Naive thymus-derived CD8-positive, alpha-beta T cell (primary cell): ENCODE measurements at regions not wholly inside any gene's neighbourhood (a gene's known extent, or its start where the extent isn't known, plus 50 kb on each side); places are given as distances from the start of the nearest gene placed in this dataset.

Experiments used
- ATAC-seq, 2 donors: fragments of 150-1000 bp; cut with Tn5 transposase in 1 of 2; sonication (Bioruptor Pico), chemical (Tn5 transposase) in 1 of 2; 1 replicate in 1 of 2; 2 replicates in 1 of 2; pipeline ENCODE4 v1.10.0; 2021; ENCODE audit warnings: mild to moderate bottlenecking in 2 of 2, moderate library complexity in 2 of 2
- POLR2A ChIA-PET: fragments of 350-600 bp; sonication (Branson Sonifier 250); formaldehyde crosslinking; loops from one replicate; lab custom pipeline; 2021; ENCODE audit warnings: antibody characterized with exemption; lab: Charles Lee
- DNase-seq, 10 donors: peaks; one replicate each; pipeline versions ENCODE4 v3.0.0 to v3.0.0-alpha.2; 2020 to 2022
- H3K27ac Mint-ChIP-seq, 10 donors: one replicate each; pipeline ENCODE4 v1.8.0; 2020 to 2022; ENCODE audit warnings: mild to moderate bottlenecking in 10 of 10, mixed read lengths in 10 of 10, moderate library complexity in 4 of 10, inconsistent platforms in 1 of 10
- H3K27me3 Mint-ChIP-seq, 5 donors: one replicate each; pipeline ENCODE4 v1.8.0; 2021 to 2022; ENCODE audit warnings: mixed read lengths in 5 of 5
- H3K36me3 Mint-ChIP-seq, 3 donors: one replicate each; pipeline ENCODE4 v1.8.0; 2020 to 2022; ENCODE audit warnings: mixed read lengths in 3 of 3, mild to moderate bottlenecking in 2 of 3, inconsistent platforms in 1 of 3
- H3K4me1 Mint-ChIP-seq, 4 donors: one replicate each; pipeline ENCODE4 v1.8.0; 2021 to 2022; ENCODE audit warnings: mixed read lengths in 4 of 4
- H3K4me3 Mint-ChIP-seq, 10 donors: one replicate each; pipeline ENCODE4 v1.8.0; 2020 to 2022; ENCODE audit warnings: mild to moderate bottlenecking in 10 of 10, mixed read lengths in 10 of 10, moderate library complexity in 6 of 10, inconsistent platforms in 1 of 10
- H3K9me3 Mint-ChIP-seq, 9 donors: one replicate each; pipeline ENCODE4 v1.8.0; 2020 to 2022; ENCODE audit warnings: mixed read lengths in 9 of 9, mild to moderate bottlenecking in 3 of 9, inconsistent platforms in 1 of 9, moderate library complexity in 1 of 9

DNA sequence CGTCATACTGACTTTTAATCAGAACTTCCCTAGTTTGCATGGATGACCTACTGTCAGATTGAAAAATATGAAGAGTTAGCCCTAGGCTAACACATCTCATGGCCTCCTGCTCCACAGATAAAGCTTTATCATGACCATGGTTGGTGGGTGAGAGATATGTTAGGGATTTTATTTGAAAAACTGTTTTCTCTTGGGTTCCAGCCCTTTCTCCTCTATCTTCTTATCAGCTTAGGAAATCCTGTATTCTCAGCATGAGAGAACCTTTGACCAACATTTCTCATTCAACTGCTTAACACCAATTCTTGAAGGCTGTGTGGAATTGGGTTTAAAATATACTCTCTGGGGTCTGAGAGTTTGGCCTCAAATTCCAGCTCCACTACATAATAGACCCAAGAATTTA lies 1407.0 kb upstream of the CELF4 start:
- Mint-ChIP-seq H3K4me3 (no peak overlapping the region), H3K4me1 (no peaks in the 10 kb centered on the region), H3K9me3 (peaks cover 0 to 10% (median 0%) of the 10 kb centered on the region in 9 donors), H3K27me3 (peaks cover 0 to 5% (median 0%) of the 10 kb centered on the region in 5 donors), H3K27ac (no peak overlapping the region), H3K36me3 (no peaks in the 10 kb centered on the region)
- DNase-seq (no peak), ATAC-seq (no peak)
- POLR2A ChIA-PET: no interaction called here

DNA sequence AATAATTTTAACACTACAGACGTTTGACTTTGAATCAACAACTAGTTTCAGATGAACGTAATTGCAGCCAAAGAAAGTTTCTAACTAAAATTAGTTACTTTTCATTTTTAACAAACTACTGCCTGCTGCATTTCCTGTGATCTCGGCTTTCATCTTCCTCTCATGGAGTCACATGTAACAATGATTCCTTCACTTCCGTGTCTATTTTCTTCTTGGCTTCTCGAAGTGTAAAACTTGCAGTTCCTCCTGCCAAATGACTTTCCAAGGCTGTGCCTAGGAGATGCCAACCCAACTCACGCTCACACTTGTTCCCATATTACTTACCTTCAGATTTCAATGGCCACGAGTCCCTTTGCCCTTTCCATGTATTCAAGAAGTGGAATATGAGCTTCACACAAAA lies 1406.3 kb upstream of the CELF4 start:
- H3K27ac Mint-ChIP-seq: no peak overlapping the region
- POLR2A ChIA-PET: no interaction called here
- H3K4me1 Mint-ChIP-seq: no peaks in the 10 kb centered on the region
- H3K36me3 Mint-ChIP-seq: no peaks in the 10 kb centered on the region
- ATAC-seq (no peak), DNase-seq (no peak)
- peaks cover 0 to 10% (median 0%) of the 10 kb centered on the region in 9 donors for H3K9me3 Mint-ChIP-seq
- H3K4me3 Mint-ChIP-seq: no peak overlapping the region
- peaks cover 0 to 5% (median 0%) of the 10 kb centered on the region in 5 donors for H3K27me3 Mint-ChIP-seq

DNA sequence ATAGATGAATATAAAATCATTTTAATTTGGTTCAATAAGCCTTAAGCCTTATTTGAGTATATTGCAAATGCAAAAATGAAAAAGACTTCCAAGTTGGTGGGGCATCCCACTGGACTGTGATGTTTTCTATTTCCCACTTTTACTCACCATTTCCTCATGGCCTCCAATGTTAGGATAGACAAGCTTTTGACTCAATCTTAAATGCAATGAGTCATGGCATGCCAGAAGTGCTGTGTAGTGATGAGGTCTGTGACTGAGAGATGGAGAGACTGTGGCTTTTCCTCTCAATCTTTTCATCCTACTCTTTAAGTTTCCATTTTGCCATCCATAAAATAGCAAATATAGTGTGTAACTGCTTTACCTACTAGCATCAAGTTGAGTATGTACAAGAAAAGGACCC lies 1401.2 kb upstream of the CELF4 start:
- Mint-ChIP-seq H3K36me3 (no peaks in the 10 kb centered on the region), H3K4me3 (no peak overlapping the region), H3K27me3 (peaks cover 0 to 7% (median 0%) of the 10 kb centered on the region in 5 donors), H3K4me1 (no peaks in the 10 kb centered on the region), H3K27ac (no peak overlapping the region), H3K9me3 (peaks cover 0 to 5% (median 0%) of the 10 kb centered on the region in 9 donors)
- POLR2A ChIA-PET: no interaction called here
- ATAC-seq (no peak), DNase-seq (no peak)

DNA sequence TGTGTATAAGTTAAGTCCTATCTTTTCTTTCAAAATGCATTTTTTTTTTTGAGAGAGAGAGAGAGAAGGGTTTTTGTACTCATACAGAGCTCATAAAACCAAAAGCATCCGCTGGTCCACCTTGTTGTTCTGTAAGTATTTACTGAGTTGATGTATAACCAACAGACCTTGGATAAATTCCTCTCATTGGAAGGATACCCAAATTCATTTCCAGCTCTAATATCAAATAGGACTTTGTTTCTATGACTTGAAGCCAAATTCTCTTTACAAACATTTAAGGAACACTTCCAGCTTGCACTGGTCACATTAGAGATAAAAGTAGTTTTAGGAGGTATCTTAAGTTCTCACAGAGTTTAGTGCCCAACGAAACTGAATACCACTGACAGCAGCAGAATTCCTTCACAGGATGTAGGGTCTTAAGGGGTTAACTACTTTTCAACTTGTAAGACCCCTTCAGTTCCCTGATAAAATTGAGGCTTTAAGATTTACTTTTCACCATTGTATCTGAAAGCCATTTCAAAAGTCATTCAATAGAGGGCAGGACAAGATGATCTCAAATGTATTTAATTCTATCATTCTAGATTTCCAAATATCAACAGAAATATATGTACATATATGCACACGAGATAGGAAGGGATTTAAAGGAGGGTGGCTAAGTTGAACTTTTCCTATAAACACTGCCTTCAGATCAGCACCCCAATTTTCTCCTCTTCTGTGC lies 1398.5 kb upstream of the CELF4 start:
- ATAC-seq (no peak), DNase-seq (no peak)
- H3K9me3 Mint-ChIP-seq: peaks cover 0 to 10% (median 0%) of the 10 kb centered on the region in 9 donors
- POLR2A ChIA-PET: no interaction called here
- H3K36me3 Mint-ChIP-seq: no peaks in the 10 kb centered on the region
- no peak overlapping the region for H3K27ac Mint-ChIP-seq
- H3K4me3 Mint-ChIP-seq: no peak overlapping the region
- no peaks in the 10 kb centered on the region for H3K4me1 Mint-ChIP-seq
- H3K27me3 Mint-ChIP-seq: peaks cover 0 to 7% (median 0%) of the 10 kb centered on the region in 5 donors

DNA sequence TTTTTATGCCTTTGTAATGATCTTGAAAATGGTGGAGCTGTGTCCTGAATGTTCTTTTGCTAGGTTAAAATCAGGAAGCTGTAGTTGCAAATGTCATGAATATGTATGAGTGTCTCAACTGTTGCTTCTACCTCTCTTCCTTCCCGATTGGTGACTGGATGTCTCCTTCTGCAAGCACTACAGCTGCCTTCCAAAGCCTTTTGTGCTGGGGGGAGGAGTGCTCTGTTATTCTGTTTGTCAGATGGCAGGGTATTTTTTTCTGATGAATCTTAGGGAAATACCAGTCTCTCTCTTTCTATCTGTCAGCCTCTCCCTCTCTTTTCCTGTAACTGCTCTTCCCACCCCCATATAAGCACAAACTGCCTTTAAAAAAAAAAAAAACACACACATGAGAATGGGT lies 1396.3 kb upstream of the CELF4 start:
- H3K4me1 Mint-ChIP-seq: no peaks in the 10 kb centered on the region
- no peak overlapping the region for H3K4me3 Mint-ChIP-seq
- DNase-seq (no peak), ATAC-seq (no peak)
- no peak overlapping the region for H3K27ac Mint-ChIP-seq
- no peaks in the 10 kb centered on the region for H3K36me3 Mint-ChIP-seq
- peaks cover 0 to 7% (median 0%) of the 10 kb centered on the region in 5 donors for H3K27me3 Mint-ChIP-seq
- POLR2A ChIA-PET: no interaction called here
- H3K9me3 Mint-ChIP-seq: peaks cover 0 to 10% (median 0%) of the 10 kb centered on the region in 9 donors

DNA sequence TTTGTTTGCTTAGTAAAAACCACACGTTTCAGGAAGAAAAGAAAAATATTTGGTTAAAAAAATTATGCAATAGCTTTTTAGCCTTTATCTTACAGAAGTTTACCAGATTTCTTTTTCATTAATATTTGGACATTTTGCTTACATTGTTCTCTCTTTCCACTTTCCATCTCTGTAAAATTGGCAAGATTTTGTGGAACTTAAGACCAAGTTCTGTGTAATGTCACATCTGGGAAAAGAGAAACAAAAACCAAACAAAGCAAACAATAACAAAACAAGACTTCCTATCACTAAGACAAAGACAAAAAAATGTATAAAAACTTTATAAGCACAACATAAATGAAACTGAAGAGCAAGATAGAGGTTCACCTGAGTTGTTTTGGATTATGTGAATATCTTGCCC lies 1392.1 kb upstream of the CELF4 start:
- H3K27ac Mint-ChIP-seq: no peak overlapping the region

DNA sequence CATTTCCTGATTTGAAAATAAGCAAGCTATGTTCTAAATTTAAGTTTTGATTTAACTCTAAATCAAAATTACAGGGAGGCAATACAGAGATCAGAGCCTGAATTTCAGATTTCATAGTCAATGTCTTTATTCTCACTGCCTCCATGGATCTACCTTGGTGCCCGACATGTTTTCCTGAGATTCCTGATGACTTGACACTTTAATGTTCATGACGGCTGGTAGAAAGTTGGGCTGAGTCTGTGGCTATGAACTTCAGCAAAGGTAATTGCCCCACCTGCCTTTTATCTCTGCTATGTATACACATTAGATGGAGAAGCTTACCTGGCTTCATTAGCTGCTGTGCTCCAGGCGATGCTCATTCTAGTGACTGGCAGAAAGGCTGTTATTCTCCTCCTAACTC lies 1390.5 kb upstream of the CELF4 start:
- Mint-ChIP-seq H3K4me1 (peaks cover 0 to 4% (median 2%) of the 10 kb centered on the region in 4 donors), H3K27me3 (peaks cover 0 to 2% (median 0%) of the 10 kb centered on the region in 5 donors), H3K9me3 (peaks cover 0 to 7% (median 0%) of the 10 kb centered on the region in 9 donors), H3K27ac (no peak overlapping the region), H3K4me3 (no peak overlapping the region), H3K36me3 (no peaks in the 10 kb centered on the region)
- DNase-seq: no peak
- no peak for ATAC-seq
- POLR2A ChIA-PET: no interaction called here

More for the DNA sequence above, 1392.1 kb upstream of the CELF4 start:
- H3K4me3 Mint-ChIP-seq: no peak overlapping the region
- no peak for ATAC-seq
- DNase-seq: no peak
- H3K27me3 Mint-ChIP-seq: peaks cover 0 to 7% (median 0%) of the 10 kb centered on the region in 5 donors
- no peaks in the 10 kb centered on the region for H3K36me3 Mint-ChIP-seq
- H3K9me3 Mint-ChIP-seq: peaks cover 0 to 10% (median 0%) of the 10 kb centered on the region in 9 donors
- POLR2A ChIA-PET: no interaction called here
- H3K4me1 Mint-ChIP-seq: peaks cover 0 to 4% (median 2%) of the 10 kb centered on the region in 4 donors

DNA sequence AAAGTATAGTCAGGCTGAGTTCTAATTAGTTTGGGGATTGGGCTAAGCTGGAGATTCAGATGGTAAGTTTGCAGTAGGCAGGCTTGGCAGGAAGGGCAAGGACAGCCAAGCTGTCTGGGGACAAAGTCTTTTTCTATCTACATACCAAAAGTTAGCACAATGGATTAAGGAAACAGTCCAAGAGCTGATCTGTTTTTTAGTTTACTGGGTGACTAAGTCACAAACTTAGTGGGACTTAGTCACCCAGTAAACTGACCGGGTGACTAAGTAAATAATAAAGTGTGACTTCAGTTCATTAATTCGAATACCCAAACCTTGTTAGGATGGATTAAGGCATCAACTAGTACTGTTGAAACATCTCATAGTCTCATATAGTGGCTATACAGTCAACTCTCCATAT lies 1386.0 kb upstream of the CELF4 start:
- Mint-ChIP-seq H3K27ac (no peak overlapping the region), H3K27me3 (no peaks in the 10 kb centered on the region), H3K9me3 (peaks cover 0 to 2% (median 0%) of the 10 kb centered on the region in 9 donors), H3K4me3 (no peak overlapping the region), H3K36me3 (no peaks in the 10 kb centered on the region), H3K4me1 (peaks cover 0 to 4% (median 3%) of the 10 kb centered on the region in 4 donors)
- DNase-seq: no peak
- ATAC-seq: no peak
- POLR2A ChIA-PET: no interaction called here

DNA sequence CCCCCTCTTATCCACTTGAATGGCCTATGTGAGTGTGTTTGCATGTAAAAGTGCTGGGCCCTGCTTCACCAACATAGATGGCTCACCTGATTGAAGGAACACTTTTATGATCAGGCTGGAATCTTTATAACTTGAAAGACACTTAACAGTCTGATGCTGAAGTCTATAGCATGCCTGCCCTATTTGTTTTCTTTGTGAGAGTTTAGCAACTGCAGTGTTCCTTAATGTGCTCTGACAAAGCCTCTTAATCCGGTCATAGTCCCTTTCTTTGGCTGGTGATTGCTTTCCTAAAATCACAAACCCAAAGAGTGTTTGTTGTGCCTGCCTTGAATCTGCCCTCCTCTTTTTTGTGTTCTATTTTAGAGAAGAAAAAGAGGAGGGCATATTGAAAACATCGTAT lies 1382.8 kb upstream of the CELF4 start:
- Mint-ChIP-seq H3K9me3 (peaks cover 0 to 4% (median 0%) of the 10 kb centered on the region in 9 donors), H3K27me3 (no peaks in the 10 kb centered on the region), H3K4me1 (peaks cover 0 to 1% (median under 1%) of the 10 kb centered on the region in 4 donors), H3K27ac (no peak overlapping the region), H3K4me3 (no peak overlapping the region), H3K36me3 (no peaks in the 10 kb centered on the region)
- DNase-seq (no peak), ATAC-seq (no peak)
- POLR2A ChIA-PET: no interaction called here

DNA sequence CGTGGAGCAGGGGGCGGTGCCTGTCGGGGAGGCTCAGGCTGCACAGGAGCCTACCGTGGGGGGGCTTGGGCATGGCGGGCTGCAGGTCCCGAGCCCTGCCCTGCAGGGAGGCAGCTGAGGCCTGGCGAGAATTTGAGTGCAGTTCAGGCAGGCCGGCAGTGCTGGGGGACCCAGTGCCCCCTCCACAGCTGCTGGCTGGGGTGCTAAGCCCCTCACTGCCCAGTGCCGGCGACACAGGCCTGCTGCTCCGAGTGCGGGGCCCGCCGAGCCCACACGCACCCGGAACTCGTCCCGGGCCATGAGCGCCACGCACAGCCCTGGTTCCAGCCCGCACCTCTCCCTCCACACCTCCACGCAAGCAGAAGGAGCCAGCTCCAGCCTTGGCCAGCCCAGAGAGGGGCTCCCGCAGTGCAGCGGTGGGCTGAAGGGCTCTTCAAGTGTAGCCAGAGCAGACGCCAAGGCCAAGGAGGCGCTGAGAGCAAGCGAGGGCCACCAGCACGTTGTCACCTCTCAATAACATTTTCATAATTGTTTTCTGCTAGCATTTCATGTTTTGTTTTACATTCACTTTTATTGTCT lies 1378.9 kb upstream of the CELF4 start:
- no peak overlapping the region for H3K4me3 Mint-ChIP-seq
- ATAC-seq (no peak), DNase-seq (no peak)
- POLR2A ChIA-PET: no interaction called here
- H3K36me3 Mint-ChIP-seq: peaks cover 0 to 2% (median 0%) of the 10 kb centered on the region in 3 donors
- H3K27ac Mint-ChIP-seq: no peak overlapping the region
- H3K27me3 Mint-ChIP-seq: no peaks in the 10 kb centered on the region
- H3K4me1 Mint-ChIP-seq: peaks cover 10 to 26% (median 23%) of the 10 kb centered on the region in 4 donors
- H3K9me3 Mint-ChIP-seq: peaks cover 0 to 21% (median 3%) of the 10 kb centered on the region in 9 donors

DNA sequence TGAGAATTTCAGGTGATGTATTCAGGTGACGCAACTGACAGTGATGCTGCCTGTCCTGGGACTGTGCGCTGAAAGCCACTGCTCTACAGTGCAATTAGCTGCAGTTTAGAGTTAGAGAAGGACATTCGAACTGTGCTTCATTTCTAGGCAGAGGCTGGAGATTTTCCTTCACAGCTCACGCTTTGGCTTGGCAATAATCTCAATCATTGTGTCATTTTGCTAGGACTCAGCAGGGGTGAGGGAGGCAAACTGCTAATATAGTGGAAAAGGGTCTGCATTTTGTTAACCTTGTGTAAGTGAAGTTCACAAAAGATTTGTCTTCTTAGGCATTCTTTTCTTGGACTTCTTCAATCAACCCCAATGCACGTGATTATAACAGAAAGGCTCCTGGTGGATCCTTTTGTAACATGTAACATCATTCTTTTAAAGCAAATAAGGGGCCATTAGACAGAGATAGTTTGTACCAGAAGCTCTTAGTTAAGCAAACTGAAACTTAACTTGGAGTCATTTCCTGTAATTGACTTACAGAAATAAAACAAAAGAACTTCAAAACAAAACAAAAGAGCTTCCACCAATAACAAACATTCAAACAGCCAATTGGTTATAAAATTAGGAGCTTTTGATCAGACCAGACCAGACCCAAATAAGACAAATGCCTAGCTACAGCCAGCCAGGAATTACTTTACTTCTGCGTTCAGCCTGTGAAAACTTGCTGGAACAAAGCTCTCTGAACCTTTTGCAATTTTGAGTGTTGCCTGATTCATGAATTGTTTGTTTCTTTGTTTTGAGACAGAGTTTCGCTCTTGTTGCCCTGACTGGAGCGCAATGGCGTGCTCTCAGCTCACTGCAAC lies 1376.3 kb upstream of the CELF4 start:
- peak overlapping the region in 8 of 10 donors; percentile 54 to 93 (median 86) for H3K27ac Mint-ChIP-seq
- peaks cover 9 to 27% (median 23%) of the 10 kb centered on the region in 4 donors for H3K4me1 Mint-ChIP-seq
- H3K4me3 Mint-ChIP-seq: peak overlapping the region in 8 of 10 donors; percentile 33 to 82 (median 68)
- DNase-seq (no peak), ATAC-seq (no peak)
- POLR2A ChIA-PET: no interaction called here
- no peaks in the 10 kb centered on the region for H3K27me3 Mint-ChIP-seq
- peaks cover 0 to 24% (median 3%) of the 10 kb centered on the region in 9 donors for H3K9me3 Mint-ChIP-seq
- peaks cover 0 to 2% (median 0%) of the 10 kb centered on the region in 3 donors for H3K36me3 Mint-ChIP-seq

DNA sequence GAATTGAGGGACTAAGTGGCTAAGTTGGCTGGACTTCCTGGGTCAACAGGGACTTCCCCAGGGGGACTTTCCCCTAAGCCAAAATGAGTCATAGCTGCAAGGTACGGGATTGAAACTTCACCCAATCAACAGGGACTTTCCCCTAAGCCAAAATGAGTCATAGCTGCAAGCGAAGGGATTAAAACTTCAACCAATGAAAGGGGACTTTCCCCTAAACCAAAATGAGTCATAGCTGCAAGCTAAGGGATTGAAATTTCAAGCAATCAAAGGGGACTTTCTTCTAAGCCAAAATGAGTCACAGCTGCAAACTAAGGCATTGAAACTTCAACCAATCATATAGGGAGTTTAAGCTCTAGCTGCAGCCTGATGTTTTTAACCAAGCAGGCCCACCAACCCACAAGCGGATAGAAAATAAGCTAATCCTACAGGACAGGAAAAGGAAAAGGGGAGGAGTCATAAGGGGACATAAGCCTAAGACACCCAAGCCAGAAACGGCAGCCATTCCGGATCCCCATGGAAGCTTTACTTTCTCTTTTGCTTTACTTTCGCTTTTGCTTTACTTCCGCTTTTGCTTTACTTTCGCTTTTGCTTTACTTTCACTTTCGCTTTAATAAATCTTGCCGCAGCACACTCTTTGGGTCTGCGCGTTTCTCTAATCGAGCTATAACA lies 1375.4 kb upstream of the CELF4 start:
- Mint-ChIP-seq H3K4me3 (peak overlapping the region; percentile 38 to 82 (median 68)), H3K27me3 (no peaks in the 10 kb centered on the region), H3K9me3 (peaks cover 0 to 20% (median 3%) of the 10 kb centered on the region in 9 donors), H3K36me3 (peaks cover 0 to 2% (median 0%) of the 10 kb centered on the region in 3 donors), H3K27ac (peak overlapping the region; percentile 64 to 93 (median 84)), H3K4me1 (peaks cover 9 to 27% (median 23%) of the 10 kb centered on the region in 4 donors)
- DNase-seq (peak in 9 of 10 donors; percentile 7 to 65 (median 19)), ATAC-seq (peak; percentile 84 to 86)
- POLR2A ChIA-PET: no interaction called here
